Upper lobe of left lung (tissue), 6 donors: ENCODE measurements at regions not wholly inside any gene's neighbourhood (a gene's known extent, or its start where the extent isn't known, plus 50 kb on each side); places are given as distances from the start of the nearest gene placed in this dataset.

ENCODE experiments used
- ATAC-seq, 2 donors: fragments of 200-7000 bp; cut with Tn5 transposase; one replicate each; pipeline ENCODE4 v1.9.1; 2022; ENCODE audit warnings: mild to moderate bottlenecking in 2 of 2, moderate library complexity in 2 of 2; ENCODE audit not compliant: low FRiP score in 2 of 2
- DNase-seq, 2 donors: peaks; one replicate each; pipeline ENCODE4 v3.0.0-alpha.2; 2019 to 2020
- H3K27ac ChIP-seq, 4 donors: fragments of 200-600 bp; sonication (generic); one replicate each; pipeline ENCODE4 v1.5.1; 2016 to 2019
- H3K27me3 ChIP-seq, 4 donors: fragments of 200-600 bp; sonication (generic); one replicate each; pipeline ENCODE4 v1.5.1; 2017 to 2019
- H3K36me3 ChIP-seq, 4 donors: fragments of 200-600 bp; sonication (generic); one replicate each; pipeline ENCODE4 v1.5.1; 2016 to 2019
- H3K4me1 ChIP-seq, 4 donors: fragments of 200-600 bp; sonication (generic); one replicate each; pipeline ENCODE4 v1.5.1; 2018 to 2019
- H3K4me3 ChIP-seq, 4 donors: fragments of 200-600 bp; sonication (generic); one replicate each; pipeline ENCODE4 v1.5.1; 2017 to 2019; ENCODE audit warnings: mild to moderate bottlenecking in 2 of 4, moderate library complexity in 1 of 4
- H3K9me3 ChIP-seq, 4 donors: fragments of 200-600 bp; sonication (generic); one replicate each; pipeline ENCODE4 v1.5.1; 2018 to 2019
- CTCF ChIP-seq, 6 experiments: fragments of 450-650 bp in 4 of 6; fragments of 200-600 bp in 2 of 6; sonication (generic) in 2 of 6; IDR thresholded peaks; one replicate each; pipeline ENCODE4 v1.5.1; 2016 to 2019; ENCODE audit warnings: antibody characterized with exemption in 6 of 6
- EP300 ChIP-seq, 4 donors: sonication (generic); formaldehyde crosslinking; IDR thresholded peaks; one replicate each; pipeline ENCODE4 v1.5.1; 2017; ENCODE audit warnings: antibody characterized with exemption in 4 of 4, control low read depth in 2 of 4
- POLR2A ChIP-seq, 4 donors: fragments of 450-650 bp; IDR thresholded peaks; one replicate each; pipeline ENCODE4 v1.5.1; 2016 to 2017; ENCODE audit warnings: antibody characterized with exemption in 4 of 4, mild to moderate bottlenecking in 2 of 4
- POLR2AphosphoS5 ChIP-seq, 2 donors: sonication (generic); formaldehyde crosslinking; IDR thresholded peaks; one replicate each; pipeline ENCODE4 v1.5.1; 2017; ENCODE audit warnings: antibody characterized with exemption in 2 of 2
- WGBS, 2 donors: methylation state at CpG; one replicate each; pipeline ENCODE4 v1.1.5; 2017 to 2018; 5-methylcytosine and 5-hydroxymethylcytosine counted together
- donor health status: DM: no; HTN: no; CAD: no; lungs with moderate emphysema.
- donor health status: DM: no; HTN: yes; CAD: no; lungs with severe emphysema.

GRCh38 chr5:87110721-87111120 lies 157.0 kb upstream of the RASA1 start:
- TF ChIP-seq CTCF (IDR thresholded peaks at IDR 0.05): no peak
- no peak for TF ChIP-seq EP300 (IDR thresholded peaks at IDR 0.05)
- TF ChIP-seq POLR2AphosphoS5 (IDR thresholded peaks at IDR 0.05): no peak
- TF ChIP-seq POLR2A (IDR thresholded peaks at IDR 0.05): no peak
- no peak for DNase-seq
- no peak for ATAC-seq
- Histone ChIP-seq H3K4me1 (no peaks in the 10 kb centered on the region), H3K9me3 (no peaks in the 10 kb centered on the region), H3K4me3 (no peak overlapping the region), H3K36me3 (no peaks in the 10 kb centered on the region), H3K27ac (no peak overlapping the region), H3K27me3 (no peaks in the 10 kb centered on the region)
- 91% methylated on average over 2 of the region's 2 CpGs for WGBS, 2 donors

GRCh38 chr5:87113861-87114260 lies 153.8 kb upstream of the RASA1 start:
- DNase-seq (no peak), ATAC-seq (no peak)
- 60 to 63% methylated on average over 3 of the region's 3 CpGs for WGBS, 2 donors
- H3K36me3 ChIP-seq: no peaks in the 10 kb centered on the region
- no peak overlapping the region for H3K27ac ChIP-seq
- H3K27me3 ChIP-seq: no peaks in the 10 kb centered on the region
- TF ChIP-seq CTCF (IDR thresholded peaks at IDR 0.05): no peak
- TF ChIP-seq POLR2AphosphoS5 (IDR thresholded peaks at IDR 0.05): no peak
- TF ChIP-seq POLR2A (IDR thresholded peaks at IDR 0.05): no peak
- TF ChIP-seq EP300 (IDR thresholded peaks at IDR 0.05): no peak
- H3K4me1 ChIP-seq: no peaks in the 10 kb centered on the region
- H3K4me3 ChIP-seq: no peak overlapping the region
- H3K9me3 ChIP-seq: no peaks in the 10 kb centered on the region

DNA sequence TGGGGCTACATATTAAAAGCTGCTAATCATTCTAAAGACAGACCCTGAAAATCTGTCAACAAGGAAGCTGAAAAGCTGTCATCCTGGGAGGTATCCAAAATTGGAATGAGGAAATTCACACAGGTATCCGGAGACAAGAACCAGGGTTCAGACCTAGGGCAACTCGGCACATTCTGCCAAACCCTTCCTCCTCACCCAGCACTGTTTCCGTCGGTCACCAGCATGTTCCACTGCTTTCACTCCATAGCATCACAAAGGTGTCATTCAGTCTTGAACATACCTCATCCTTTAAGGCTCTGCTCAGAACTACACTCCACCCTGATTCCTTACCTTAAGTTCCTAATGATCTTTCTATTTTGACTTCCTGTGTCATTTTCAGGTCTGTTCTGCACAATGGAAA lies 153.1 kb upstream of the RASA1 start:
- no peaks in the 10 kb centered on the region for H3K4me1 ChIP-seq
- no peak for ATAC-seq
- no peak overlapping the region for H3K27ac ChIP-seq
- H3K36me3 ChIP-seq: no peaks in the 10 kb centered on the region
- DNase-seq: no peak
- H3K27me3 ChIP-seq: no peaks in the 10 kb centered on the region
- no peak for TF ChIP-seq POLR2AphosphoS5 (IDR thresholded peaks at IDR 0.05)
- 68 to 80% methylated on average over 4 of the region's 4 CpGs for WGBS, 2 donors
- H3K4me3 ChIP-seq: no peak overlapping the region
- H3K9me3 ChIP-seq: no peaks in the 10 kb centered on the region

GRCh38 chr5:87115839-87116364 lies 151.8 kb upstream of the RASA1 start:
- H3K36me3 ChIP-seq: no peaks in the 10 kb centered on the region
- no peaks in the 10 kb centered on the region for H3K27me3 ChIP-seq
- DNase-seq (no peak), ATAC-seq (no peak)
- H3K27ac ChIP-seq: no peak overlapping the region
- 61 to 63% methylated on average over 3 of the region's 3 CpGs for WGBS, 2 donors
- no peak for TF ChIP-seq POLR2A (IDR thresholded peaks at IDR 0.05)
- TF ChIP-seq EP300 (IDR thresholded peaks at IDR 0.05): no peak
- TF ChIP-seq POLR2AphosphoS5 (IDR thresholded peaks at IDR 0.05): no peak
- TF ChIP-seq CTCF (IDR thresholded peaks at IDR 0.05): no peak
- no peaks in the 10 kb centered on the region for H3K9me3 ChIP-seq
- no peak overlapping the region for H3K4me3 ChIP-seq
- H3K4me1 ChIP-seq: peaks cover 0 to 6% (median 2%) of the 10 kb centered on the region in 4 donors

- Histone ChIP-seq H3K27me3 (no peaks in the 10 kb centered on the region), H3K9me3 (no peaks in the 10 kb centered on the region), H3K4me1 (peaks cover 4 to 11% (median 7%) of the 10 kb centered on the region in 4 donors), H3K36me3 (no peaks in the 10 kb centered on the region), H3K4me3 (no peak overlapping the region), H3K27ac (no peak overlapping the region)
- 65 to 84% methylated on average over 2 of the region's 2 CpGs for WGBS, 2 donors
- TF ChIP-seq POLR2AphosphoS5 (IDR thresholded peaks at IDR 0.05): no peak
- TF ChIP-seq CTCF (IDR thresholded peaks at IDR 0.05): no peak
- TF ChIP-seq POLR2A (IDR thresholded peaks at IDR 0.05): no peak
- TF ChIP-seq EP300 (IDR thresholded peaks at IDR 0.05): no peak
- ATAC-seq: no peak
- no peak for DNase-seq
Observed at GRCh38 chr5:87116825-87117512, 150.7 kb upstream of the RASA1 start.
